Urothelium cell line (cell line): ENCODE measurements at regions not wholly inside any gene's neighbourhood (a gene's known extent, or its start where the extent isn't known, plus 50 kb on each side); places are given as distances from the start of the nearest gene placed in this dataset.
A peak's percentile ranks its signal among the peaks of the same experiment; 100 is the strongest.

Source experiments
- DNase-seq: peaks from one replicate; pipeline ENCODE4 v3.0.0; 2011; ENCODE audit warnings: low spot score, mixed read lengths
- FAIRE-seq: peaks from 2 replicates; lab custom pipeline; 2011; peaks lifted over from hg19 to GRCh38; lab: Jason Lieb, UNC

GRCh38 chr5:74386571-74387334 lies 253.8 kb downstream of the ENC1 start:
- DNase-seq (peak; percentile 65), FAIRE-seq (peak; percentile 23)

DNA sequence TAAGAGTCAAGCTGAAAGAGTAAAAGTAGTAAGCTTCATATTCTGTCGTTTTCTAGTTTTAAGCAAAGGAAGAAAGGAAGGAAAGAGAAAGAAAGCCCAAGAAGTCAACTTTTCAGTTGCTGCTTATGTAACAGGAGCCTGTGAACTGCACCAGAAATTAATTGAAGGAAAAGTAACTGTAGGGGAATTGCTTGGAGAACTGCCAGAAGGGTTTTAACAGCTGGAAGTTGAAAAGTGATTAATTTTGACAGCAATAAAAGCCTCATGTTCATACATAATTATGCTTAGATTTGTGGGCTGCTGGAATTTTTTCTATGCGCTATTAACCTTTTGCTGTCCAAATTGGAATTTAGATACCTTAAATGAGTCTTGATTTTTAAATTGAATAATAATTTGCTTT lies 255.7 kb downstream of the ENC1 start:
- DNase-seq (no peak), FAIRE-seq (no peak)

DNA sequence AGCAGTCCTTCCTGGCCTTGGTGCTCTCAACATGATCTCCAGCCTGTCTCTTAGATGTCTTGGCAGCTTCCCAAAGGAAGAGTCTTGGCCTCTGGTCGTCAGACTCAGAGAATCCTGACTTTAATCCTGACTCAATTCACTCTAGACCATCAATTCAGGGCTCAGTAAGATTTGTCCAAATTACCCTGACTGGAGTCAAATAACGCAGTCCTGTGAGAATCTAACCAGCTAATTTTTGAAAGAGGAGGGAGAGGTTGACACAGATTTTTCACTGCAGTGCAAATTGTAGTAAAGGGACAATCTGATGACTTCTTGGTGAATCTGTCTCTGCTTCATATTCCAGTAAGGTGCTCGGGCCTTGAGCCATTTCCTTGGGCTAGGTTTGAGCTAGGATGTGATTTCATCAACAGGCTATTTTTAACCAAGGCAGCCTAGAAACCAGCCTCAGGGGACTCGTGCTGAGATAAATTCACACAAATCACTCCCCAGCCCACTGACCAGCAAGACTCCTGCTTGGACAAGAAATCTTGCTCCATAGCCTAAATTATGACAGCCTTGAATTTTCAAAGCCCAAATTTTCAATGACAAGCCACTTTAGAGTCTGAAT lies 257.4 kb downstream of the ENC1 start:
- FAIRE-seq (no peak), DNase-seq (peak; percentile 23)

DNA sequence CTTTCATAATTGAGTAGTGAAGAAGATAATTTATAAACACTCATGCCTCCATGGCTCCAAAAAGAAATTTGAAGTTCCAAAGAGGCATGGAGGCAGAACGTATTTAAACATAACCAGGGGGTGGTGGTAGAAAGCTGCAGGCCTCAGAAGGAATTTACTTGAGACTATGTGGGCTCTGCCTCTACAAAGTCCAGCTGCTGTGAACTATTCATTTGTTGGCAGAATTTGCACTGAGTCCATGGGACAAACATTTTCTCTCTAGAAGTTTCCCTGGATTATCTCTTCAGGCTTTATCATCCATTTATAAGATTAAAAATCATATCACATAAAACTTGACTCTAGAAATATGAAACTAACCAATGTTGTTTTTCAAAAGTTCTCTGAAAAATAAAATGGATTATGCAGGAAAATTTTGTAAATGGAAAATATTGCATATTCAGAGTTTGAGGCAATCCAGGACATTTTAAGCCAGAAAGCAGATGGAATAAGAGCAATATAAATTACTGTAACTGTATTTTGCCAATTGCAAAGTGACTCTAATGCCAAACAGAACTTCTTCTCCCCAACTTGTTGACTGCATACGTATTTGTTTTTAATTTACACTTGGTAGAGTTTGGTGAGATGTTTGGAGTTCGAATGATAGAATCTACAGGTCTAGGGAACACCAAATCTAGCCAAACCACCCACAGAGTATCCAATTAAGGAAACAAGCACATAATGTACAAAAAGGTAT lies 258.2 kb downstream of the ENC1 start:
- DNase-seq (no peak), FAIRE-seq (no peak)

DNA sequence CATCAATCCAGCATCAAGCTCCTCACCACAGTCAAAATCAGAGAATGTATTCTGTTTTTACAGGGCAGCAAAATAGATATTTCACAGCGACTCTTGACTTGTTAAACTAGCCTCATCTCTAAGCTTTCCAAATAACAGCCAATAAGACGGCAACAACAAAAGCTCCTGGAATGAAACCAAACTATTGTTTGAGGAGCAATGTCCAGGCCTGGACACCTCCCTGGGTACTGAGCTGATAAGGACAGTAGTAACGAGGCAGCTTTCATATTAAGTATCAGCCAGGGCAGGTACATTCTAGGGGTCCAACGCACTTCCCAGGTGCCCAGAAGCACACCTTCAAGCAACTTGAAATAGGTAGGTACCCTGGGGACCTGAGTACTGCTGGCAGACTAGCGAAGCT lies 260.3 kb downstream of the ENC1 start:
- FAIRE-seq (no peak), DNase-seq (no peak)

DNA sequence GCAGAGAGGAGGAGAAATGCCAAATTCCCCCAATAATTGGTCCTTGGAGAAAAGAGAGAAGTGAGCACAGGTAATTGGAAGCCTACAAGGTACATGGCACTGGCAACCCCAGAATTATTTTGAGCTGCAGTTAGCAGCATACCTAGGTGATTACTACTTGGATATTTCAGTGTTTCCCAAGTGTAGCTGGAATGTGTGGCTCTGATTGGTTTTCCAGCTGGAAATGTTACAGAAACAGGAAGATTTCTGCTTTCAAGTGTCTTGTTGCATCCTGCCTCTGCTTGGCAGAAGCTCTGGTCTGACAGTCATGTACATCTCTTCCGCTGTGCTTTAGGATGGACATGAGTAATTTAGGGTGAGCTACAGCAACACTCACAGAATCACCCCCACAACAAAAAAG lies 262.1 kb downstream of the ENC1 start:
- DNase-seq, result no peak
- FAIRE-seq, result no peak

DNA sequence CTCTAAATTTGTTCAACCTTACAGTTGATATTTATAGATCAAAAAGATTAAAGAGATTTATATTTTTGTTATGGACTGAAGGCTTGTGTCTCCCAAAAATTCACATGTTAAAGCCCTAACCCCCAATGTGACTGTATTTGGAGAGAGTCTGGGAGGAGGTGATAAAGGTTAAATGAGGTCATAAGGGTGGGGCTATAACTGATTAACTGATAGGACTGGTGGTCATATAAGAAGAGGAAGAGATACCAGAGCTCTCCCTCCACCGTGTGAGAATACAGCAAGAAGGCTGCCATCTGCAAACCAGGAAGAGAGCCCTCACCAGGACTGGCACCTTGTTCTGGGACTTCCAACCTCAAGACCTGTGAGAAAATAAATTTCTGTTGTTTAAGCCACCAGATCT lies 264.3 kb downstream of the ENC1 start:
- DNase-seq (no peak), FAIRE-seq (peak; percentile 5)

DNA sequence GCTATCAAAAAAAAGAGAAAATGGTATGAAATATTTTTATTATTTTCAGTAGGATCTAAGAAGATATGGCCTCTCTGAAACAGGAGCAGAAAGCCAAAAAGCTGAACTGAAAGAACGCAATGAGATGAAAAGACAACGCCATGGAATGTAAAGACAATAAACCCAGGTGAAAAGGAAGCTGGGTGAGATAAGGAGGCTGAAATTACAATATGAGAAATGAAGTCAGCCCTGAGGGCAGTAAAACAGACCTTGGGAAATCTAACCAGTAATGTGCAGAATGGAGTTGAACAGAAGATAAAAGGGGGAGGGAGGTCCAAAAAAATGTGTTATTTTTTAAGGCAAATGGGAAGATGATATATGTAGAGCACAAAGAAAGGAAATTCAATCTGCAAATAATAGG lies 265.3 kb downstream of the ENC1 start:
- no peak for DNase-seq
- no peak for FAIRE-seq

- no peak for FAIRE-seq
- no peak for DNase-seq
These were observed 265.9 kb downstream of the ENC1 start for GRCh38 chr5:74374656-74375055.

GRCh38 chr5:74373076-74373475 lies 267.5 kb downstream of the ENC1 start:
- FAIRE-seq, result no peak
- DNase-seq, result no peak

GRCh38 chr5:74372502-74373064 lies 267.9 kb downstream of the ENC1 start:
- DNase-seq, result no peak
- FAIRE-seq, result no peak

- FAIRE-seq, result no peak
- no peak for DNase-seq
These were observed 268.5 kb downstream of the ENC1 start for GRCh38 chr5:74372051-74372450.

- FAIRE-seq, result no peak
- DNase-seq, result no peak
These were observed 268.9 kb downstream of the ENC1 start for GRCh38 chr5:74371621-74372020.

- FAIRE-seq (no peak), DNase-seq (no peak)
These were observed 270.4 kb downstream of the ENC1 start for GRCh38 chr5:74370168-74370567.

DNA sequence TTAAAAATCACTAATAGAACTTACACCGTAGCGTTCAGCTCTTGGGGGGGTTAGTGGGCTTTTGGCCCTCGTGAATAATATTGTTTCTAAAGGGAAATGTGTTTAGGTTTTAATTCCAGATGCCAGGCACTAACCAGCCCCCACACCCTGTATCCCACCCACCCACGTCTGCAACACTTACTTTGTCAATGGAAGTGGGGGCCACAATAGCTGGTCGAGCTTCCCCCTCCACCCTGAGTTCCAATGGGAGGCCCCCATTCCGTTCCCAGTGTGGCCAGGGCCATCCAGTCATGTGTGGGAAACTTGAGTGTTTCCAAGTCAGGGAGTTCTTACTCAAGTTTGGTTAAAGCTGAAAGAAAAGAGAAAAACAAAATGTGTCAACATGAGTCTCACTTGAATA lies 271.4 kb downstream of the ENC1 start:
- no peak for DNase-seq

GRCh38 chr5:74367934-74368333 lies 272.6 kb downstream of the ENC1 start:
- no peak for FAIRE-seq

More for the DNA sequence above, 271.4 kb downstream of the ENC1 start:
- no peak for FAIRE-seq

DNA sequence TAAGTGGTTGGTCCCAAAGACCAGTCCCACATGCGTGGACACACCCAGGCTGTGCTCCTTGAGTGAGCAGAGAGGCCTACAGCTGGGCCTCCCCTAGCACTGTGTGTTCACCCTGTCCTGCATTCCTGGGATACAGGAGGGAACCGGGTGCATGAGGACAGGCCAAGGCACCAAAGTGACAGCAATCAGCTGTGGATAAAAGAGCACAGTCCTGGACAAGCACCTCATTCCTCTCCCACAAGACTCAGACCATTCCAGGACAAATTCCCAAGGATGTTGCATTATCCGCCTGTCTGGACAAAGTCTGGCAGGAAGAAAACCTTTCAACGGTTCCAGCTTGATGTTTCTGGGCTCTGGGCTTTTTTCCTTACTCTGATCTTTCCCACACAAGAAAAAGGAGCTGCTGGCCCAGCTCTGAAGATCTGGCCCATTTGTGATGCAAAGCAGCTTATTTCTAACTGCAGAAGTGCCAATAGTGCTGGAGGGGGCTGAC lies 273.2 kb downstream of the ENC1 start:
- FAIRE-seq, result no peak
- DNase-seq, result no peak

More at GRCh38 chr5:74367934-74368333, 272.6 kb downstream of the ENC1 start:
- DNase-seq, result no peak

- FAIRE-seq (no peak), DNase-seq (no peak)
These were observed 274.8 kb downstream of the ENC1 start for GRCh38 chr5:74365723-74366122.

- no peak for DNase-seq
- no peak for FAIRE-seq
These were observed 276.0 kb downstream of the ENC1 start for GRCh38 chr5:74364507-74364906.

- FAIRE-seq (no peak), DNase-seq (no peak)
These were observed 276.8 kb downstream of the ENC1 start for GRCh38 chr5:74363603-74364205.
